Neural cell (in vitro differentiated cells): ENCODE measurements at regions not wholly inside any gene's neighbourhood (a gene's known extent, or its start where the extent isn't known, plus 50 kb on each side); places are given as distances from the start of the nearest gene placed in this dataset.

ENCODE experiments used
- H2AFZ ChIP-seq: fragments of 200-600, 300-800 bp; sonication (generic), shearing (Covaris generic); 2 replicates; pipeline ENCODE4 v1.6.0; 2014; ENCODE audit warnings: low read depth, mild to moderate bottlenecking, antibody characterized with exemption, low read length, moderate library complexity
- H3F3A ChIP-seq: fragments of 200-600 bp; shearing (Covaris generic); 2 replicates; pipeline ENCODE4 v1.6.1; 2016; ENCODE audit warnings: mild to moderate bottlenecking, moderate library complexity, mixed read lengths, antibody characterized with exemption, low read length; ENCODE audit not compliant: insufficient read depth, poor library complexity, severe bottlenecking
- H3K27ac ChIP-seq: fragments of 200-600, 300-800 bp; sonication (generic), shearing (Covaris generic); 2 replicates; pipeline ENCODE4 v1.5.1; 2014; ENCODE audit warnings: mild to moderate bottlenecking, low read length, moderate library complexity
- H3K27me3 ChIP-seq: fragments of 300-800, 200-600 bp; sonication (generic), shearing (Covaris generic); 2 replicates; pipeline ENCODE4 v1.6.0; 2014; ENCODE audit warnings: mild to moderate bottlenecking, low read depth, low read length, moderate library complexity; ENCODE audit not compliant: insufficient read depth
- H3K36me3 ChIP-seq: fragments of 300-800, 200-600 bp; sonication (generic), shearing (Covaris generic); 2 replicates; pipeline ENCODE4 v1.5.1; 2014; ENCODE audit warnings: mild to moderate bottlenecking, antibody characterized with exemption, low read length, moderate library complexity; ENCODE audit not compliant: insufficient read depth
- H3K4me2 ChIP-seq: fragments of 300-800, 200-600 bp; sonication (generic), shearing (Covaris generic); 2 replicates; pipeline ENCODE4 v1.6.0; 2014; ENCODE audit warnings: mild to moderate bottlenecking, low read length
- H3K4me3 ChIP-seq: fragments of 300-800, 200-600 bp; sonication (generic), shearing (Covaris generic); 2 replicates; pipeline ENCODE4 v1.5.1; 2014; ENCODE audit warnings: mild to moderate bottlenecking, low read length, moderate library complexity
- H3K79me2 ChIP-seq: fragments of 200-600 bp; shearing (Covaris generic); replicated peaks from 2 replicates; pipeline ENCODE4 v1.6.0; 2014; ENCODE audit warnings: mild to moderate bottlenecking, low read length, moderate library complexity; ENCODE audit not compliant: insufficient read depth
- H3K9ac ChIP-seq: fragments of 300-800, 200-600 bp; sonication (generic), shearing (Covaris generic); 2 replicates; pipeline ENCODE4 v1.6.1; 2016; ENCODE audit warnings: mild to moderate bottlenecking, low read length, mixed read lengths
- H3K9me2 ChIP-seq: fragments of 200-600 bp; shearing (Covaris generic); 2 replicates; pipeline ENCODE4 v1.6.1; 2016; ENCODE audit warnings: mild to moderate bottlenecking, low read length, mixed read lengths; ENCODE audit not compliant: insufficient read depth
- H3K9me3 ChIP-seq: fragments of 200-600, 300-800 bp; sonication (generic), shearing (Covaris generic); 2 replicates; pipeline ENCODE4 v1.6.1; 2016; ENCODE audit warnings: mild to moderate bottlenecking, mixed run types, low read length, moderate library complexity, mixed read lengths
- H4K20me1 ChIP-seq: fragments of 200-600 bp; shearing (Covaris generic); 2 replicates; pipeline ENCODE4 v1.6.1; 2016; ENCODE audit warnings: mild to moderate bottlenecking, mixed run types; ENCODE audit not compliant: insufficient read depth
- CTCF ChIP-seq: fragments of 450-650 bp; IDR thresholded peaks from 2 replicates; pipeline ENCODE4 v1.5.1; 2014; ENCODE audit warnings: antibody characterized with exemption, mild to moderate bottlenecking, moderate library complexity; ENCODE audit not compliant: poor library complexity, severe bottlenecking
- EP300 ChIP-seq: fragments of 450-650 bp; conservative IDR thresholded peaks from 2 replicates; pipeline ENCODE4 v1.6.1; 2014; ENCODE audit warnings: antibody characterized with exemption, mild to moderate bottlenecking, moderate library complexity; ENCODE audit not compliant: poor library complexity, severe bottlenecking
- EZH2 ChIP-seq: fragments of 200-600, 300-800 bp; shearing (Covaris generic), sonication (generic); IDR thresholded peaks from 2 replicates; pipeline ENCODE4 v1.6.1; 2014; ENCODE audit warnings: antibody characterized with exemption, low read length, borderline replicate concordance, mild to moderate bottlenecking; ENCODE audit not compliant: insufficient read depth, poor library complexity, severe bottlenecking
- MXI1 ChIP-seq: fragments of 450-650 bp; conservative IDR thresholded peaks from 2 replicates; pipeline ENCODE4 v1.6.1; 2014; ENCODE audit warnings: antibody characterized with exemption, mild to moderate bottlenecking; ENCODE audit not compliant: poor library complexity, severe bottlenecking
- POLR2AphosphoS5 ChIP-seq: IDR thresholded peaks from 2 replicates; pipeline ENCODE4 v1.6.1; 2012
- RAD21 ChIP-seq: fragments of 450-650 bp; conservative IDR thresholded peaks from 2 replicates; pipeline ENCODE4 v1.6.1; 2014; ENCODE audit warnings: antibody characterized with exemption, mild to moderate bottlenecking, moderate library complexity
- REST ChIP-seq: IDR thresholded peaks from 2 replicates; pipeline ENCODE4 v1.6.1; 2012; ENCODE audit warnings: borderline replicate concordance
- SMC3 ChIP-seq: fragments of 450-650 bp; conservative IDR thresholded peaks from 2 replicates; pipeline ENCODE4 v1.6.1; 2014; ENCODE audit warnings: antibody characterized with exemption, mild to moderate bottlenecking, moderate library complexity; ENCODE audit not compliant: poor library complexity
- TAF1 ChIP-seq: IDR thresholded peaks from 2 replicates; pipeline ENCODE4 v1.6.1; 2012; ENCODE audit warnings: low read depth

- no peaks in the 10 kb centered on the region for H3K79me2 ChIP-seq
- no peak for TF ChIP-seq TAF1
- no peak for TF ChIP-seq CTCF
- TF ChIP-seq RAD21, result no peak
- no peak for TF ChIP-seq EZH2
- TF ChIP-seq SMC3, result no peak
- no peak for TF ChIP-seq REST
- no peak for TF ChIP-seq MXI1
- no peak for TF ChIP-seq POLR2AphosphoS5
- no peak for TF ChIP-seq EP300
- H3K27me3 ChIP-seq, result no peaks in the 10 kb centered on the region
- H3K9ac ChIP-seq, result no peak overlapping the region
- no peak overlapping the region for H2AFZ ChIP-seq
- H3K4me3 ChIP-seq, result no peak overlapping the region
- no peaks in the 10 kb centered on the region for H3K9me2 ChIP-seq
- peaks cover 3% of the 10 kb centered on the region for H3K9me3 ChIP-seq
- no peak overlapping the region for H3K27ac ChIP-seq
- no peaks in the 10 kb centered on the region for H3K36me3 ChIP-seq
- H3K4me2 ChIP-seq, result no peak overlapping the region
- H4K20me1 ChIP-seq, result no peaks in the 10 kb centered on the region
- H3F3A ChIP-seq, result no peaks in the 10 kb centered on the region
Observed at GRCh38 chr2:238548902-238549462, 122.3 kb downstream of the ASB1 start.

GRCh38 chr2:238549866-238550265 lies 123.1 kb downstream of the ASB1 start:
- TF ChIP-seq EP300, result no peak
- no peak for TF ChIP-seq EZH2
- TF ChIP-seq RAD21, result no peak
- TF ChIP-seq TAF1, result no peak
- TF ChIP-seq CTCF, result no peak
- no peak for TF ChIP-seq REST
- TF ChIP-seq POLR2AphosphoS5, result no peak
- no peak for TF ChIP-seq SMC3
- no peak for TF ChIP-seq MXI1
- Histone ChIP-seq H4K20me1 (no peaks in the 10 kb centered on the region), H3K9me3 (peaks cover 3% of the 10 kb centered on the region), H3K27ac (no peak overlapping the region), H3F3A (no peaks in the 10 kb centered on the region), H3K36me3 (no peaks in the 10 kb centered on the region), H3K27me3 (no peaks in the 10 kb centered on the region), H3K79me2 (no peaks in the 10 kb centered on the region), H3K9me2 (no peaks in the 10 kb centered on the region), H3K4me2 (no peak overlapping the region), H3K9ac (no peak overlapping the region), H2AFZ (no peak overlapping the region), H3K4me3 (no peak overlapping the region)
